B cell (primary cell): ENCODE measurements at regions not wholly inside any gene's neighbourhood (a gene's known extent, or its start where the extent isn't known, plus 50 kb on each side); places are given as distances from the start of the nearest gene placed in this dataset.

ENCODE experiments used
- EZH2 ChIP-seq: IDR thresholded peaks from 2 replicates; pipeline ENCODE4 v1.6.1; 2012; ENCODE audit warnings: borderline replicate concordance, low read depth, mild to moderate bottlenecking, moderate library complexity, low read length; ENCODE audit not compliant: insufficient read depth, poor library complexity, severe bottlenecking
- TF ChIP-seq, protein P1 (sequence below): fragments of 200-600 bp; IDR thresholded peaks from one replicate; pipeline ENCODE4 v1.8.0; 2022; ENCODE audit warnings: antibody characterized with exemption, mild to moderate bottlenecking

DNA sequence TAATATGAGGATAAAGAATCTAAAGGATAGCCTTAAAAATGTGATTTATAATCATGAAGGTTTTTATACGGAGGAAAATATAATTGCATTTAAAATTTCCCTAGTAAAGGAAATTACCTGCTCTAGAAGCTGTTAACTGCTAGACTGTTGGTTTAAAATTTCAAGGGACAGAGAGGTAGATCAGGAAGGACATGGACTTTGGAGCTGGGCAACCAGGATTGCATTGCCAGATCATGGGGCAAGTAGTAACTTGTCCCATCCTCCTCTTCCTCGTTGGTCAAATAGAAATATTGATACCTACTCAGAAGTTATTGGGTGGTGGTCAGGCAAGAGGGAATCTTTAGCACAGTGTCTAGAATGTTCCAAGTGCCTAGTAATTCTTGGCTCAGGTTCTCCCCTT lies 525.1 kb downstream of the MFSD1 start:
- TF ChIP-seq, protein P1, sequence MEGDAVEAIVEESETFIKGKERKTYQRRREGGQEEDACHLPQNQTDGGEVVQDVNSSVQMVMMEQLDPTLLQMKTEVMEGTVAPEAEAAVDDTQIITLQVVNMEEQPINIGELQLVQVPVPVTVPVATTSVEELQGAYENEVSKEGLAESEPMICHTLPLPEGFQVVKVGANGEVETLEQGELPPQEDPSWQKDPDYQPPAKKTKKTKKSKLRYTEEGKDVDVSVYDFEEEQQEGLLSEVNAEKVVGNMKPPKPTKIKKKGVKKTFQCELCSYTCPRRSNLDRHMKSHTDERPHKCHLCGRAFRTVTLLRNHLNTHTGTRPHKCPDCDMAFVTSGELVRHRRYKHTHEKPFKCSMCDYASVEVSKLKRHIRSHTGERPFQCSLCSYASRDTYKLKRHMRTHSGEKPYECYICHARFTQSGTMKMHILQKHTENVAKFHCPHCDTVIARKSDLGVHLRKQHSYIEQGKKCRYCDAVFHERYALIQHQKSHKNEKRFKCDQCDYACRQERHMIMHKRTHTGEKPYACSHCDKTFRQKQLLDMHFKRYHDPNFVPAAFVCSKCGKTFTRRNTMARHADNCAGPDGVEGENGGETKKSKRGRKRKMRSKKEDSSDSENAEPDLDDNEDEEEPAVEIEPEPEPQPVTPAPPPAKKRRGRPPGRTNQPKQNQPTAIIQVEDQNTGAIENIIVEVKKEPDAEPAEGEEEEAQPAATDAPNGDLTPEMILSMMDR: no peak
- TF ChIP-seq EZH2: no peak
